HG03571 (cell line): ENCODE measurements at regions not wholly inside any gene's neighbourhood (a gene's known extent, or its start where the extent isn't known, plus 50 kb on each side); places are given as distances from the start of the nearest gene placed in this dataset.

Experiments
- ATAC-seq: cut with Tn5 transposase; IDR thresholded peaks from one replicate; pipeline ENCODE4 v1.9.1; 2021; ENCODE audit not compliant: unreplicated experiment

DNA sequence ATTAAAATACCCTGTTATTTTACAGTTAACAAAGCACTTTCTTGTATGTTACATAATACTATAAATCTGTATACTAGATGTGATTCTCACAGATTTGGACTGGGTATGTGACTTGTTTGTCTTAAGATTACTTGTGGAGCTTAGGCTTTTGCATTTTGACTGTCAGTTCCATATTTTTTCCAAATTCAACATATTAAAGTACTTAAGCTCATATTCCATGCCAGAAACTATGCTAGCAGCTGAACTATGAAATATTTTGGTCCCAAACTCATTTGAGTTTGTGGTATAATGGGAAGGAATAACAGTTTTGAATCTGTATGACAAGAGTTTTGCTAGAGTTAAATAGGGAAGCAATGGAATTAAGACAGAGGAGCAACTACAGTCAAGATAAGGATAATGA is 841.4 kb downstream of the JRKL start:
- ATAC-seq: no peak

DNA sequence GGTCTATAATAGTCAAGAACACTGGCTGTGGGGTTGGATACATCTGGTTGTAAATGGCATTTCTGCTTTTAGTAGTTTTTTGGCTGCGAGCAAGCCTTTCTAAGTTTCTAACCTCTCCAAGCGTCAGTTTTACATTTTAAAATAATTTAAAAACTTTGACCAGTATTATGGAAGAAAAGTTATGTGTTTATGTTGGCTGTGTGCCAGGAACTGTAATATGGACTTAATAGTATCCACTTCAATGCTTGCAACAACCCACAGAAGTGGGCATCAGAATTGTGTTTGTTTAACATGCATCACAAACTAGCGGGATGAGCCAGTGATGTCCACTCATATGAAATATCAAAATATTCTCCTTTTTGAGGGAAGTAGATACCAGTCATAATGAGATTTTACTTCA is 844.2 kb downstream of the JRKL start:
- no peak for ATAC-seq

DNA sequence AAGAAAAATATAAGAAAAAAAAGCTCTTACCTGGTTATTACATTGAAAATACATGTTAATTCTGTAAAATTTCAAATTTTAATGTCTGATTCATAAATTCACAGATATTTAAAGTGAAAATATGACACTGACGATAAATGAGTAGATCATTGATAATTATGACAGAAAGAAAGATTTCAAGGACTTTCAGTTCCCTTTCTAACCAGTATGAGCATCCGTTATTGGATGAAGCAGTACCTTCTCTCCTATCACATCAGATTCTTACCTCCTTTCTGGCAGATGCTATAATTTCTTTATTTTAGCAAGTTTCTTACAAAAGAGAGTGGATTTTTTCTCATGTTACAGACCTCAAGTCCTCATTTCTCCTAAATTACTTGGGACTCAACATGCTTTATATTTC is 847.3 kb downstream of the JRKL start:
- no peak for ATAC-seq

DNA sequence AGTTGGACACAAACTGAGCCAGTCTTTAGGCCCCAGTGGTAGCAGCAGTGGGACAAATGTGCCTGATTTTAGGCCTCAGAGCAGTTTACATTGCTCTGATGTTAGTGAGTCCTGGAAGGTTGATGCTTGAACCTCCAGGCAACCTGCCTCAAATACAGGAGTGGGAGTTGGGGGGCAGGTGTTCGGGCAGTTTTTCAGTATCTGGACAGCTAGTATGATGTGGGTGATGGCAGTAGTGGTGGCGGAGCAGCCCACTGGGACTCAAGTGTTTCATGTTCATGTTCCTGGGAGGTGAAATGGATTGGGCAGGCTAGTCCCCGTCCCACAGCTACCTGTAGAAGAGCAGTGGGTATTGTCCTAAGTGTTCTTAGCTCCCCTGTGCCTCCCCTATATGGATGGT is 857.8 kb downstream of the JRKL start:
- ATAC-seq: no peak

DNA sequence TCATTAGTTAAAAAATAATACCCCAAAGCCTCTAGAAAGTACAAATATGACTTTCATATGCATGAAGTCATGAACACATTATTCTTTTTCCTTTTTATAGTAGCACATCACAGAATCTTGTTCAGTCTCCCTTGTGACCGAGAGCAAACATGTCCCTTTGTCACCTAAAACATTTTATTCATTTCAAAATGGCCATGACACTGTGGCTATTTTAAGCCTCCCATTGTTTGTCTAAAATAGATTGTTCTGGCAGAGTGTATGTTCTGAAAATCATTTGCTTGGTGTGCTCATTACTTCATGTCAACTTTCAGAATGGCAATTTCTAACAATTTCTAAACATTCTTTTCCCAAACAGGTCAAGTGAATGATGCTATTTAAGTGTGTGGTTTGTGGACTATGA is 865.0 kb downstream of the JRKL start:
- no peak for ATAC-seq

DNA sequence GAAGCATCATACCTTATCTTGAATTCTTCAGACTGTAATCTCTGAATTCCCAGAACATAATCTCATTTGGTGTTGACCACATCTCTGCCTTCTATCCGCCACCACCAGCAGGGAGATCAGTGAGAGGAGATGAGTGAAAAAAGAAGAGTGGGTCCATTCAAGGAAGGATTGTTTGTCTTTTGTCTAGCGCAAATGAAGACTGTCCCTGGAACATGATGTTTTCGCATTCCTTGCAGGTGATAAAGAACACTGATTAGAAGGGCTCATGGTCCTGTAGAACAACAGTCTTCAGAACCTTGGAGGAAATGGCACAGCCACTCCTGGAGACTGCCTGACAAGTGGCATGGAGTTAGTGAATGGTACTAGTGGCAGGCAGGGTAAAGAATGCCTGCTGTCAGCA is 869.6 kb downstream of the JRKL start:
- no peak for ATAC-seq

DNA sequence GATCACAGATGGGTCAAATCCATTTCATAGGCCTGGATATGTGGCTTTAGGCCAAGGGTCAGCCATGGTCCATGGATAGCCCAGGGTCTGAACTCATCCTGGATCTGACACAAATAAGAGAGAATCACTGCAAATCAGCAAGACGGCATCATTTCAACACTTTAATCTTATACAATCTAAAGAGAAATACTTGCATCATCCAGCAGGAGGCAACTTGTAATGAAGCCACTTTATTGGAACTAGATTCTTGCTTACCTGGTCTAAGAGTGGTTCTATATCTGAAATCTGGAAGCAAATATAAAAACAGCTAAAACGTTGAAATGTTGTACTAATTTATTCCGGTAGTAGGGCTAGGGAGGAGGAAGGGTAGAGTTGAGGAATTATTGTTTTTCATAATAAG is 870.1 kb downstream of the JRKL start:
- no peak for ATAC-seq

DNA sequence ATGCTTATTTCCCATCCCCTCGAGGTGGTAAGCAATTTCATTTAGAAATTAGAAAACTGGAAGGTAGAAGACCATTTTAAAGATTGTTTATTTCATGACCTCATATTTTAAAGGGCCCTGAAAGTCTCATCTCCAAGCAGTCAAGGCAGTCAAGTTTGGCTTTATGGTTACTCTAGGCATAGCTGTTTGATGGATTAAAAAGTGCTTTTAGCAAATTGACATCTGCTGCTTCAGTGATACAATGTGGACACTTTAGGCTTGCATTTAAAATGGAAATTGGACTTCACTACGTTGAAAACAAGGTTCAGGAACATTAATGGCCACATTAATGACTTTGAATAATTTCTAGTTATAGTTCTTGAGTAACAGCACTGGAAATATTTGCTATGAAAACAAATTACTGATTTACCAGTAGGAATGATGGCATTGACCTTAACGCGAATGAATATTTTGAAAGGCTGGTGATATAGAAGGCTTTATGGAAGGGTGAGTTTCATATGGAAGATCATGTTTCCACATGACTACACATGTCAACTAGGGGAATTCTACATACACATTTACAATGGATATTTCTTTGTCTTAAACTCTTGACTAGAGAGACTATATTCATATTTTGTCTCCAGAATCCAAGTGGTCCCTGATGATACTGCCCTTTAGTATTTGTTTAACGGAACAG is 873.5 kb downstream of the JRKL start:
- ATAC-seq: no peak

DNA sequence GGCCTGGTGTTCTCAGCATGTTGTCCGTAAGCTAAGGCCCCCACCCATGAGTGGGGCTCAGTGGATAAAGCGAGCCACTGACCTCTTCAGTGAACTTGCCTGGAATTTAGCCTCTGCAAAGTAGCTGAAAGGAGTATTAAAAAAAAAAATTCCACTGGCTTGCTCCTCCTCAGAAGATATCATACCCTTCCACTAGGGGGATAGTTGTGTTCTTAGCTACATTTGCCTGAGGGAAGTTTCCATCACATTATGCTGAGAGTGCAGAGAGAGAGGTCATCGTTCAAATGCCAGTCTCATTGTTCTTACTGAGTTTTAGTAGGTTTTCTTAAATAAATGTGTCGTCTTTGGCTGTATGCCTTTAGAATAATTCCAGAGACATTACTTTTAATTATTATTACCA is 879.7 kb downstream of the JRKL start:
- no peak for ATAC-seq

DNA sequence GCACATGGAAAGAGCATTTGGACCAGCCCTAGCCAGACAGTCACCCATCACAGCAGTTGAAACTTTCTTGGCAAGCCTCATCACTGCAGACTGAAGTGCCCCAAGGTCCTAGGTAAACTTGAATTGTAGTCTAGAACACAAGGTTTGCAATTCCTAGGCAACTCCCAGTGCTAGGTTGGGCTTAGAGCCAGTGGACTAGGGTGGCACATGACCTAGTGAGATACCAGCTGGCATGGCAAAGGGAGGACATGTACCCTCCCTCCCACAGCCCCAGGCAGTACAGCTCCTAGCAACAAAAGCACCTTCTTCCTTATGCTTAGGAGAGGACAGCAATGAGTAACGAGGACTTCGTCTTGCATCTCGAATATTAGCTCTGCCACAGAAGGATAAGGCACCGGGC is 889.5 kb downstream of the JRKL start:
- no peak for ATAC-seq

DNA sequence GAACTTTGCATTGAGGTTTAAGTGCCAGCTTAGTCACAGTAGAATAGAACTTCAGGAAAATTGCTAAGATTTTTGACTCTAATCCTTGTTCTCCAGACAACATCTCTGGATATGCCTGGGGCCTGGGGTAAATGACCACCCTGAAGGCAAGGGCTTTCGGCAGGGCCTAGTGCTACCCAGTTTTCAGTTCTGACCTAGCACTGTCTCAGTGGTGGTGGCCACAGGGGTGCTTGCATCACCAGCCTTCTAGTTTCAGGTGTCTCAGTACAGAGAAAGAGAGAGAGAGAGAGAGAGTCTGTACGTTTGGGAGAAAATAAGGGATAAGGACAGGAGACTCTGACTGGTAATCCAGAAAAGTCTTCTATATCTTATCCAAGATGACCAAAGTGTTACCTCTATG is 890.5 kb downstream of the JRKL start:
- no peak for ATAC-seq

DNA sequence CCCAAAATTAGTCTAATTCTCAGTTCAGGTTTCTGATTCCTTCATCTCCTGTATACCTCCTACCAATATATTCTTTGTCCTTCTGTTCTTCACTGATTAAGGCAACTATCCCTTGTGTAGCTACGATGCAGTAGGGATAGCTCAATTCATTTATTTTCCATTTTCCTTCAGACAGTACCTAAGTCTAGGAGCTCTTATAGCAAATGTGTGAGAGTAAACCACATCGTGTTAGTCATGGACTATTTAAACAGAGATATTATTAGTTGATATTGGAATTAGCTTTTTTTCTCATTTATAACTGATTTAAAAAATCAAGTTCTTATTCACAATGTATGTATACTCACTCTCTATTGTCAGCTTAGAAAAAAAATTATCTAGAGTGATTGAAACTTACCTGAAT is 900.0 kb downstream of the JRKL start:
- ATAC-seq: no peak

DNA sequence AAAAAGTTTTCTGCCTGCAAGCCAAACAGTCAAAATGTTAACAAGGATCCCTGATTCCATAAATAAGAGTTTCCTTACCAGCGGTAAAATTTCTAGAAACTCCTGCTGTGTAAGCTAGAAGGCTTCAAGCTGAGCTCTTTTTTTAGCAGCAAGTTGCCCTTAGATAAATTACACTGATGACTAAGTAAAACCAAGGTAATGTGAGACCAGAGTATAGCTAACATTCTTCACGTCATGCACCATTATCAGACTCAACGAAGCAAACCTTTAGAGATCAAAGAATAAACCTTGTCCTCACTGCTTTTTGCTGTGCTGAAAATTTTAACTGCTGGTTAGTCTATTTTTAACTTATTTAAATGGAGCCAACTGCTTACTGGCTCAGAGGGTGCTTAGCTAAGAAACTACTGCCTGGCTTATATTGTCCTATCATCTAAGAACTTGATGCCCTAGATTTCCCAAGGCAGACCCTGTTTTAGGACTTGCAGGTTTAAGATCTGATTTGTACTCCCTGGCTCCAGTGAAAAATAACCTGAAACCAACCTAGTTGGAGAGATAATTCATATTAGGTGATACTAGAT is 900.7 kb downstream of the JRKL start:
- no peak for ATAC-seq

DNA sequence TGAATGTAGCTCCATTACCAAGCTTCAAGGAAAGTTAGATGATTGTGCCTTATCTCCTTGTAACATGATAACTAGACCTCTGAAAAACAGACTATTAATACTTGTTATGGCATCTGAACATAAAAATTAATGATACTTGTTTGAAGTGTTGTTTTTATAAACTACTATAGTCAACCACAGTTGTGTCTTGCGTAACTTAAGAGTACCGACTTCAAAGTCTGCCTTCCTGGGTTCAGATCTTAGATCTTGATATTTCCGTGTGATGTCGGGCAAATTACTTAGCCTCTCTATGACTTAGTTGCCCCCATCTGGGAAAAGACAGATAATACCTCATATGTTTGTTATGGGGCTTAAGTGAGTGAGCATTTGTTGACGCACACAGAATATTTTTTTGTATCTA is 906.5 kb downstream of the JRKL start:
- ATAC-seq: no peak

DNA sequence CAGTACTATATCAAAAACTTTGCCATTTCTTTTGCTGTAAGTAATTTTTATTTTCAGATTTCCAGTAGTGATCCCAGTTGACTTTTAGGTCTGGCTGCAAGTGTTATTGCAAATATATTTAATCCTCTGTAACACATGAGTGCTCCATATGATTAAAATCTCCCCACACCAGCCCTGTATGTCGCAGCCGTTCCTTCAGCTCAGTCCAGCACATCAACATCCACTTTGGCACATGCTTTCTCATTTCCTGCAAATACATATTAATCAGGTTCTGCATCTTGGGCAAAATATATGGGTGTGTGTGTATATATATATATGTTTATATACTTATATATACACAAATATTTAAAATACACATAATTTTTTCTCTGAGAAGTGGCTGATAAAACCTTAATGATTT is 919.5 kb downstream of the JRKL start:
- ATAC-seq: no peak

DNA sequence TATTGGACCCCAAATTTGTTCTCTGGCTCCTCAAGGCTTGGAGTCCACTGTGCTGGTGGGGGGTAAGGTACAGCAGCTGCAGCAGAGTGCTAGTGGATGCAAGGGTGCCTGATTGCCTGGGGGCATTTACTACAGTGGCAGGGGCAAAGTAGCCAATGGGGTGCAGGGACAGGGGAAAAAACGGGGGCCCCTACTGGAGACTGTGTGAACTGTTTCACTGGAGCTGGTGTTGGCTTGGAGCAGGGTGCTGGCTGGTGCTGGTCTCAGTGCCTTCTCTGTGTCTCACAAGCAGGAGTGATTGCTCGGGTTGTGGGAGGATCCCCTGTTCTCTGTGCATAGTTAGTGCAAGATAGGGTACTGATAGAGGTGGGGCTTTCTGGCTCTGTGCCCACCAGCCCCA is 935.9 kb downstream of the JRKL start:
- ATAC-seq: no peak

DNA sequence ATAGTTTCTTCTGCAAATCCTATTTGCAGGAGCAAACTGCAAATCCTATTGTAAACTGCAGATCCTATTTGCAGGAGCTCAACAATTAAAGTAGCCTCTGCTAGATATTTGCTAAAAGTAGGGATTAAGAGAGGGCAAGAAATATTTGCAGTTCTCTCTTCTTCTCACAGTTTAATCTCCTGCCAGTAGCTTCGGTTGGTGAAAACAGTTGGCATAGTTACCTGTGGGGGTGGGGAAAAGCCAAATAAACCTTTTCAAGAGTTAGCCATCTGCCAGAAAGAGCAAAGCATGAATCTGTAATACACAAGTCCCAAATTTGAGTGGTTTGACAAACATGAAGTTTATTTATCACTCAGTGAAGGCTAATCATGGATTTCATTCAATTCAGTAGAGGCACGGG is 942.5 kb downstream of the JRKL start:
- ATAC-seq: no peak

DNA sequence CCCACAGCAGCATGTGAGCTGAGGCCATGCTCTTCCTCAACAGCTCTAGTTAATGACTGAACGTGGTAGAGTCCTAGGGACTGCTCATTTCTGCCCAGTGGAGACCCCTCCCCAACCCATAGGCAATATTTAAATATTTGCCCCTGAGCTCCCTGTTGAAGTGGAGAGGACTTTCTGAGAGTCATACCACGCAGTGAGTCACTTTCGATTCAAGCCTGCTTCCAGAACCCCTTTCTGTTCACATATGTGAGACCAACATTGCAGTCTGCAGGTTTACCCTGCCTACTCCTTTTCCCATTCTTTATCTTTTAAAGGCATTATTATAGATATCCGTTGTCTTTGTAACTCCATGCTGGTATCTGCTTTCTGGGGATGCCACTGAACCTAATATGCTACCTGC is 946.3 kb downstream of the JRKL start:
- no peak for ATAC-seq

DNA sequence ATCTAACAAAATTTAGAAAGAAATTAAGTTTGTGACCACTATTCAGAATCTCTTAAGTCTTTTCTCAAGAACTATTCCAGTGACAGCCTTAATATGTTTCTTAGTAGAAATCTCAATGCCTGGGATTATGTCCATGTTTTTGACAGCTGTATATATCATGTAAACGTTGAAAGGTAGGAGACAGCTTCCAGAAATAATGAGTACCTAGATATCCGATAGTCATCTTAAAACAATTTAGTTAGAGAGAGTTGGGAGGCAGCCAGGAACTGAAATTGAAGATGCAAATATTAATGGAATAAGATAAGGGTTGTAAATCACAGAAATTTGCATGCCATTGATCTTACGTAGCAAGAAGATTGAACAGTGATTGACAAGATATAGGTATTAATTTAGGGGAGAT is 955.2 kb downstream of the JRKL start:
- no peak for ATAC-seq

DNA sequence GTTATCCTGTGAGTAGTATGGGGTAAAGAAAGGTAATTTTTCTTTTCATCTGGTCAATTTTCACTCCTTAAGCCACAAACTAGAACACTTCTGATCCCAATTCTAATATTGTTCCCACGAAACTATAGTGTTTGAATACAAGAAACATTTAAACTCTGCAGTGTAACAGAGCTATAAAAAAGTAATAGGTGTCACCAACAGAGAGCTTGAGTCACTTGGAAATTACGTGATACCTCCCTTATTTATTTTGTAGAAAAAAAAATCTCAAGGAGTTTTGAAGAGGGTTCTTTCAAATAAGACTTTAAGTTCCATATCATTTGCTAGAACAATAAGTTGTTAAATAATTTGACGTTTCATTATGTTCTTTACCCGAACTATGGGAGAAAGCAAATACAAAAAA is 959.4 kb downstream of the JRKL start:
- ATAC-seq: no peak

DNA sequence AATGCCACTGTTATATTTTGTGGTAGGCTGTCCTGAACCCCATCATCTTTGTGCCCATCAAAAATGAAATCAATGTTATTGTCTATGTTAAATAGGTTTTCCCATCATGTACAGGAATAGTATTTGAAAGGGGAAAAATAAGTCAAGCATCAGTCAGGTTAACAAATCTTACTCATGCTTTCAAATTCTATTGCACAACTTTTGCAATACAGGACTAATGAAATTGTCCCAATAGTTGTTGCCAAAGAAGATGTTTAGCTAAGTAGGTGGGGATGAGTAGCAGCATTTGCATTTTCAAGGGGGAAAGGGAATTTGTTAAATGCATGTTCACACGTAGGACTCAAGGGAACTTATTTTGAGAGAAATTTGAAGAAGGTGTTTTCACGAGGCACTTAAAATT is 962.1 kb downstream of the JRKL start:
- no peak for ATAC-seq

DNA sequence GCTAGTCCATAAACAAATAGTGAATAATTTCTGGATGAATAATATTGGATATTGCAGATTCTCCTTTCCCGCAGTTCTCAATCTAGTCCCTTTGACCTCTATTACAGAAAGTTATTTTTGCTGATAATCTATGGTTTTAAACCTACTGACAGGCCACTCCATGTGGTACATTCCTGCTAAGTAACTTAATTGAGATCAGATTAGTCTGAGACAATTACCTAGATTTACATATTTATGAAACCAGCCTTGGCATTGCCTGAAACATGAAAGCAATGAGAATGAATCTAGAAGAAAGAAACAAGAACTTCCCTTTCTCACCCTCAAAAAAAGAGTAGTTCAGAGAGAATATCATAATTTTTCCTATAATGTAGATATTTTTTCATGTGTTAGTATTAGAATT is 964.2 kb downstream of the JRKL start:
- ATAC-seq: no peak

DNA sequence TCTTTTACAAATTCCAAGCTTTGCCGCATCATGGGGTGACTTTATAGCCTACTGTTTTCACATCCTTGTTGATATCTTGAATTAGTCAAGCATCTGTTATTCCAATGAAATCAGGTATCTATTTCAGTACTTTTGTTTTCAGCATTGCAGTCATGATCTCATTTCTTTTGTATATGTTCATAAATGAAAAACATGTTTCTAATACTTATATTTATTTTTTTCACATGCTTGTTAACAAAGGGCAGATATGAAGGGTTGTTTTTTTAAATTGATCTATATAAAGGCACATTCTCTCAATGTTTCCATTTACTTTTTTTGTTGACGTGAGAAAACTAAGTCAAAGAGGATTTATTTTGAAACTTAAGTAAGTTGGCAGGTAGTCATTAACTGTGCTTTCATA is 964.8 kb downstream of the JRKL start:
- no peak for ATAC-seq
